ENCODE measurements at regions not wholly inside any gene's neighbourhood (a gene's known extent, or its start where the extent isn't known, plus 50 kb on each side); places are given as distances from the start of the nearest gene placed in this dataset.

GRCh38 chr13:30840515-30840914 lies 65.6 kb upstream of the MEDAG start:
- Histone ChIP-seq H3K79me2 (ENCODE audit: control insufficient read depth, insufficient read depth, low read length) (no peaks in the 10 kb centered on the region), H3K4me1 (ENCODE audit: control insufficient read depth, extremely low read depth, insufficient read depth, low read length) (no peaks in the 10 kb centered on the region), H3K36me3 (ENCODE audit: control insufficient read depth in 2 of 2, extremely low read depth in 1 of 2, insufficient read depth in 2 of 2, low read length in 2 of 2) (no peaks in the 10 kb centered on the region), H3K9me1 (ENCODE audit: control insufficient read depth, extremely low read depth, insufficient read depth, low read length) (peaks cover 5% of the 10 kb centered on the region), H3K4me3 (ENCODE audit: control insufficient read depth in 2 of 3, extremely low read depth in 1 of 3, insufficient read depth in 2 of 3, low read depth in 1 of 3, low read length in 3 of 3) (no peak overlapping the region), H3K9ac (ENCODE audit: control insufficient read depth, extremely low read depth, insufficient read depth, low read length) (no peak overlapping the region), H3K4me2 (ENCODE audit: control insufficient read depth, extremely low read depth, insufficient read depth, low read depth, low read length) (no peak overlapping the region), H3K27ac (ENCODE audit: control insufficient read depth, insufficient read depth, low read length) (no peak overlapping the region), H4K20me1 (ENCODE audit: control insufficient read depth, extremely low read depth, insufficient read depth, low read length) (no peaks in the 10 kb centered on the region), H2AFZ (ENCODE audit: control insufficient read depth, low read length) (no peak overlapping the region), H3K27me3 (ENCODE audit: control insufficient read depth, extremely low read depth, insufficient read depth, low read length) (no peaks in the 10 kb centered on the region), H3K9me3 (ENCODE audit: control insufficient read depth, low read depth, low read length) (no peaks in the 10 kb centered on the region)
- FAIRE-seq: no peak
- TF ChIP-seq CTCF (optimal IDR thresholded peaks at IDR 0.05 in 1 of 3, IDR thresholded peaks at IDR 0.05 in 1 of 3, conservative IDR thresholded peaks at IDR 0.05 in 1 of 3; ENCODE audit: extremely low read depth in 1 of 3, insufficient read depth in 2 of 3, low read length in 3 of 3): no peak
- no peak for TF ChIP-seq EZH2 (IDR thresholded peaks at IDR 0.05; ENCODE audit: low read length)
- dilution Hi-C loops (cut with MboI; ENCODE audit: extremely low pct_ligation_motif_present, low sequenced_read_pairs): no loop called here
- no peak for DNase-seq (ENCODE audit: low read depth, low spot score)

- Histone ChIP-seq H3K4me2 (ENCODE audit: control insufficient read depth, extremely low read depth, insufficient read depth, low read depth, low read length) (no peak overlapping the region), H3K4me3 (ENCODE audit: control insufficient read depth in 2 of 3, extremely low read depth in 1 of 3, insufficient read depth in 2 of 3, low read depth in 1 of 3, low read length in 3 of 3) (no peak overlapping the region), H3K4me1 (ENCODE audit: control insufficient read depth, extremely low read depth, insufficient read depth, low read length) (peaks cover 4% of the 10 kb centered on the region), H4K20me1 (ENCODE audit: control insufficient read depth, extremely low read depth, insufficient read depth, low read length) (no peaks in the 10 kb centered on the region), H3K9me3 (ENCODE audit: control insufficient read depth, low read depth, low read length) (no peaks in the 10 kb centered on the region), H3K27ac (ENCODE audit: control insufficient read depth, insufficient read depth, low read length) (no peak overlapping the region), H3K27me3 (ENCODE audit: control insufficient read depth, extremely low read depth, insufficient read depth, low read length) (no peaks in the 10 kb centered on the region), H3K9ac (ENCODE audit: control insufficient read depth, extremely low read depth, insufficient read depth, low read length) (no peak overlapping the region), H3K79me2 (ENCODE audit: control insufficient read depth, insufficient read depth, low read length) (no peaks in the 10 kb centered on the region), H3K9me1 (ENCODE audit: control insufficient read depth, extremely low read depth, insufficient read depth, low read length) (peaks cover 5% of the 10 kb centered on the region), H3K36me3 (ENCODE audit: control insufficient read depth in 2 of 2, extremely low read depth in 1 of 2, insufficient read depth in 2 of 2, low read length in 2 of 2) (no peaks in the 10 kb centered on the region), H2AFZ (ENCODE audit: control insufficient read depth, low read length) (no peak overlapping the region)
- FAIRE-seq (no peak), DNase-seq (ENCODE audit: low read depth, low spot score) (no peak)
- dilution Hi-C loops (cut with MboI; ENCODE audit: extremely low pct_ligation_motif_present, low sequenced_read_pairs): no loop called here
- no peak for TF ChIP-seq CTCF (optimal IDR thresholded peaks at IDR 0.05 in 1 of 3, IDR thresholded peaks at IDR 0.05 in 1 of 3, conservative IDR thresholded peaks at IDR 0.05 in 1 of 3; ENCODE audit: extremely low read depth in 1 of 3, insufficient read depth in 2 of 3, low read length in 3 of 3)
Measured at GRCh38 chr13:30841154-30841553, 64.9 kb upstream of the MEDAG start.
